NCI-H748 treated with DMSO at 0.1 percent for 48 hours (cell line): ENCODE measurements at regions not wholly inside any gene's neighbourhood (a gene's known extent, or its start where the extent isn't known, plus 50 kb on each side); places are given as distances from the start of the nearest gene placed in this dataset.
"Not testable (repeated sequence)": the region's sequence is repeated elsewhere in the genome, so short reads cannot be mapped to it uniquely, and the experiment has no call there.

Source experiments
- DNase-seq: peaks from one replicate; lab custom pipeline; 2025; lab: John Stamatoyannopoulos, UW

- DNase-seq: no peak
Observed at GRCh38 chr1:118297521-118297920, 112.5 kb upstream of the SPAG17 start.

- DNase-seq: no peak
Observed at GRCh38 chr1:118294875-118295642, 110.0 kb upstream of the SPAG17 start.

GRCh38 chr1:118291661-118292060, 106.6 kb upstream of the SPAG17 start:
- DNase-seq: no peak

- no peak for DNase-seq
Observed at GRCh38 chr1:118290571-118290970, 105.5 kb upstream of the SPAG17 start.

- no peak for DNase-seq
Observed at GRCh38 chr1:118290046-118290445, 105.0 kb upstream of the SPAG17 start.

GRCh38 chr1:118280656-118281055, 95.6 kb upstream of the SPAG17 start:
- DNase-seq: not testable (repeated sequence)

- no peak for DNase-seq
Observed at GRCh38 chr1:118275472-118276115, 90.6 kb upstream of the SPAG17 start.

- DNase-seq: no peak
Observed at GRCh38 chr1:118272884-118273283, 87.9 kb upstream of the SPAG17 start.

- no peak for DNase-seq
Observed at GRCh38 chr1:118271883-118272282, 86.9 kb upstream of the SPAG17 start.

- DNase-seq: no peak
Observed at GRCh38 chr1:118269598-118269997, 84.6 kb upstream of the SPAG17 start.

- DNase-seq: no peak
Observed at GRCh38 chr1:118266436-118266835, 81.4 kb upstream of the SPAG17 start.

- no peak for DNase-seq
Observed at GRCh38 chr1:118264343-118264742, 79.3 kb upstream of the SPAG17 start.

- no peak for DNase-seq
Observed at GRCh38 chr1:118262865-118263264, 77.8 kb upstream of the SPAG17 start.

- DNase-seq: no peak
Observed at GRCh38 chr1:118258975-118259374, 73.9 kb upstream of the SPAG17 start.

- DNase-seq: no peak
Observed at GRCh38 chr1:118257946-118258345, 72.9 kb upstream of the SPAG17 start.

- DNase-seq: no peak
Observed at GRCh38 chr1:118254491-118255425, 69.7 kb upstream of the SPAG17 start.

GRCh38 chr1:118254001-118254400, 69.0 kb upstream of the SPAG17 start:
- no peak for DNase-seq

GRCh38 chr1:118253053-118253915, 68.3 kb upstream of the SPAG17 start:
- DNase-seq: no peak

- no peak for DNase-seq
Observed at GRCh38 chr1:118252624-118253023, 67.6 kb upstream of the SPAG17 start.

- no peak for DNase-seq
Observed at GRCh38 chr1:118250232-118250631, 65.2 kb upstream of the SPAG17 start.

GRCh38 chr1:118249641-118250040, 64.6 kb upstream of the SPAG17 start:
- DNase-seq: no peak

- peak; percentile 16 for DNase-seq
Observed at GRCh38 chr1:118247593-118247992, 62.6 kb upstream of the SPAG17 start.
